ENCODE measurements at regions not wholly inside any gene's neighbourhood (a gene's known extent, or its start where the extent isn't known, plus 50 kb on each side); places are given as distances from the start of the nearest gene placed in this dataset.

DNA sequence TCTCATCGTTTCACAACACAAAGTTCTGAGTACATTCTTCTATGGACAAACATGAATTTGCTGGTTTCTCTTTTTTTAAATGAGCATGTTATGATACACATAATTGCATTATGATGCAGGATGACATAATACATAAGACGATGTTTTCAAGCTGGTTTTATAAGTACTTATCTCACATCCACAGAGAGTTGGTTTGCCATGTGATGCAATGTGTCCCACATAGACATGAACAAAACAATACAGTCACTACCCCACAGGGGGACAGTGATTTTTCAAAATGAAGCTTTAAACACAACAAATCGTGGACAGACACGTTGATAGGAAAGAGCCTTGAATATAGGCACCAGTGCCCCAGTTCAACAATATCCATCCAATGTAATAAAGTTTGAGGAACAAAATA lies 447.1 kb downstream of the KLF12 start:
- TF ChIP-seq, protein P1, sequence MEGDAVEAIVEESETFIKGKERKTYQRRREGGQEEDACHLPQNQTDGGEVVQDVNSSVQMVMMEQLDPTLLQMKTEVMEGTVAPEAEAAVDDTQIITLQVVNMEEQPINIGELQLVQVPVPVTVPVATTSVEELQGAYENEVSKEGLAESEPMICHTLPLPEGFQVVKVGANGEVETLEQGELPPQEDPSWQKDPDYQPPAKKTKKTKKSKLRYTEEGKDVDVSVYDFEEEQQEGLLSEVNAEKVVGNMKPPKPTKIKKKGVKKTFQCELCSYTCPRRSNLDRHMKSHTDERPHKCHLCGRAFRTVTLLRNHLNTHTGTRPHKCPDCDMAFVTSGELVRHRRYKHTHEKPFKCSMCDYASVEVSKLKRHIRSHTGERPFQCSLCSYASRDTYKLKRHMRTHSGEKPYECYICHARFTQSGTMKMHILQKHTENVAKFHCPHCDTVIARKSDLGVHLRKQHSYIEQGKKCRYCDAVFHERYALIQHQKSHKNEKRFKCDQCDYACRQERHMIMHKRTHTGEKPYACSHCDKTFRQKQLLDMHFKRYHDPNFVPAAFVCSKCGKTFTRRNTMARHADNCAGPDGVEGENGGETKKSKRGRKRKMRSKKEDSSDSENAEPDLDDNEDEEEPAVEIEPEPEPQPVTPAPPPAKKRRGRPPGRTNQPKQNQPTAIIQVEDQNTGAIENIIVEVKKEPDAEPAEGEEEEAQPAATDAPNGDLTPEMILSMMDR (IDR thresholded peaks at IDR 0.05; ENCODE audit: poor library complexity), result no peak
- no peak for TF ChIP-seq EZH2 (IDR thresholded peaks at IDR 0.05; ENCODE audit: borderline replicate concordance)

Data from hepatocyte (in vitro differentiated cells).